OCI-LY3 (cell line): ENCODE measurements at regions not wholly inside any gene's neighbourhood (a gene's known extent, or its start where the extent isn't known, plus 50 kb on each side); places are given as distances from the start of the nearest gene placed in this dataset.

Source experiments
- H2AFZ ChIP-seq: fragments of 200-600, 300-600 bp; shearing (Covaris generic); 2 replicates; pipeline ENCODE4 v1.6.0; 2014; ENCODE audit warnings: antibody characterized with exemption, low read depth, low read length
- H3K27ac ChIP-seq: fragments of 200-600, 300-600 bp; sonication (generic); 2 replicates; pipeline ENCODE4 v1.5.1; 2014; ENCODE audit warnings: mild to moderate bottlenecking, low read length, moderate library complexity, mixed read lengths
- H3K27me3 ChIP-seq: fragments of 200-600, 300-600 bp; sonication (generic); 2 replicates; pipeline ENCODE4 v1.6.1; 2014; ENCODE audit warnings: low read depth, low read length, mixed read lengths
- H3K36me3 ChIP-seq: fragments of 200-600, 300-600 bp; sonication (generic); replicated peaks from 2 replicates; pipeline ENCODE3; 2014; ENCODE audit warnings: low read depth, low read length, mixed read lengths
- H3K4me1 ChIP-seq: fragments of 300-600, 200-600 bp; sonication (generic); 2 replicates; pipeline ENCODE4 v1.6.1; 2014; ENCODE audit warnings: low read length, mixed read lengths
- H3K4me2 ChIP-seq: fragments of 200-600, 300-600 bp; sonication (generic); 2 replicates; pipeline ENCODE4 v1.6.1; 2014; ENCODE audit warnings: low read length, mixed read lengths
- H3K4me3 ChIP-seq: fragments of 300-600, 200-600 bp; sonication (generic); 2 replicates; pipeline ENCODE4 v1.5.1; 2014; ENCODE audit warnings: antibody characterized with exemption, mild to moderate bottlenecking, low read length, moderate library complexity
- H3K79me2 ChIP-seq: fragments of 300-600, 200-600 bp; shearing (Covaris generic); 2 replicates; pipeline ENCODE4 v1.6.1; 2014; ENCODE audit warnings: mild to moderate bottlenecking, low read length, mixed read lengths
- H3K9ac ChIP-seq: fragments of 300-600, 200-600 bp; shearing (Covaris generic); 2 replicates; pipeline ENCODE4 v1.6.0; 2014; ENCODE audit warnings: mild to moderate bottlenecking, low read length, moderate library complexity
- H3K9me3 ChIP-seq: fragments of 200-600, 300-600 bp; shearing (Covaris generic); 2 replicates; pipeline ENCODE4 v1.6.1; 2014; ENCODE audit warnings: low read length, mixed read lengths; ENCODE audit not compliant: insufficient read depth
- H4K20me1 ChIP-seq: fragments of 200-600, 300-600 bp; sonication (generic); 2 replicates; pipeline ENCODE4 v1.6.1; 2016; ENCODE audit warnings: low read length, mixed read lengths; ENCODE audit not compliant: insufficient read depth
- CTCF ChIP-seq: fragments of 200-600, 300-600 bp; sonication (generic); IDR thresholded peaks from 2 replicates; pipeline ENCODE4 v1.5.1; 2014; ENCODE audit warnings: antibody characterized with exemption, low read length, low read depth
- EZH2phosphoT487 ChIP-seq: fragments of 200-600 bp; shearing (Covaris generic); IDR thresholded peaks from 2 replicates; pipeline ENCODE4 v1.6.1; 2018; ENCODE audit warnings: antibody characterized with exemption, mixed run types, low read depth

GRCh38 chr5:162282191-162282590 lies 214.6 kb downstream of the GABRG2 start:
- TF ChIP-seq CTCF, result no peak
- no peak for TF ChIP-seq EZH2phosphoT487
- H3K36me3 ChIP-seq, result no peaks in the 10 kb centered on the region
- no peak overlapping the region for H3K27ac ChIP-seq
- H2AFZ ChIP-seq, result no peak overlapping the region
- H3K9me3 ChIP-seq, result no peaks in the 10 kb centered on the region
- no peak overlapping the region for H3K4me2 ChIP-seq
- H4K20me1 ChIP-seq, result no peaks in the 10 kb centered on the region
- no peaks in the 10 kb centered on the region for H3K79me2 ChIP-seq
- H3K4me3 ChIP-seq, result no peak overlapping the region
- no peak overlapping the region for H3K9ac ChIP-seq
- no peaks in the 10 kb centered on the region for H3K27me3 ChIP-seq
- peaks cover 11% of the 10 kb centered on the region for H3K4me1 ChIP-seq

- H3K27me3 ChIP-seq, result no peaks in the 10 kb centered on the region
These were observed 216.0 kb downstream of the GABRG2 start for GRCh38 chr5:162283609-162284008.

GRCh38 chr5:162288647-162289296 lies 221.2 kb downstream of the GABRG2 start:
- H3K4me1 ChIP-seq, result peaks cover 31% of the 10 kb centered on the region

More at GRCh38 chr5:162283609-162284008, 216.0 kb downstream of the GABRG2 start:
- Histone ChIP-seq H3K27ac (no peak overlapping the region), H3K4me2 (no peak overlapping the region), H3K4me3 (no peak overlapping the region), H3K36me3 (no peaks in the 10 kb centered on the region), H3K79me2 (no peaks in the 10 kb centered on the region), H2AFZ (0 out of 2 replicates have a peak overlapping the region, but pooled peaks have one; percentile 41), H4K20me1 (no peaks in the 10 kb centered on the region), H3K4me1 (peaks cover 21% of the 10 kb centered on the region), H3K9me3 (no peaks in the 10 kb centered on the region), H3K9ac (no peak overlapping the region)
- no peak for TF ChIP-seq EZH2phosphoT487
- no peak for TF ChIP-seq CTCF

GRCh38 chr5:162289489-162289888 lies 221.9 kb downstream of the GABRG2 start:
- Histone ChIP-seq H3K4me3 (peak overlapping the region; percentile 54), H3K27ac (peak overlapping the region; percentile 87), H3K36me3 (no peaks in the 10 kb centered on the region), H3K4me2 (peak overlapping the region; percentile 81), H3K27me3 (no peaks in the 10 kb centered on the region), H3K4me1 (peaks cover 24% of the 10 kb centered on the region), H4K20me1 (no peaks in the 10 kb centered on the region), H2AFZ (peak overlapping the region; percentile 87), H3K79me2 (no peaks in the 10 kb centered on the region), H3K9me3 (no peaks in the 10 kb centered on the region), H3K9ac (peak overlapping the region; percentile 49)
- TF ChIP-seq EZH2phosphoT487, result no peak
- no peak for TF ChIP-seq CTCF

More at GRCh38 chr5:162288647-162289296, 221.2 kb downstream of the GABRG2 start:
- Histone ChIP-seq H3K27ac (peak overlapping the region; percentile 87), H3K79me2 (no peaks in the 10 kb centered on the region), H4K20me1 (no peaks in the 10 kb centered on the region), H3K9ac (peak overlapping the region; percentile 49), H3K4me2 (peak overlapping the region; percentile 81), H3K36me3 (no peaks in the 10 kb centered on the region), H3K27me3 (no peaks in the 10 kb centered on the region), H3K9me3 (no peaks in the 10 kb centered on the region), H3K4me3 (peak overlapping the region; percentile 54), H2AFZ (peak overlapping the region; percentile 87)
- no peak for TF ChIP-seq CTCF
- no peak for TF ChIP-seq EZH2phosphoT487
